Natural killer cell (primary cell): ENCODE measurements at regions not wholly inside any gene's neighbourhood (a gene's known extent, or its start where the extent isn't known, plus 50 kb on each side); places are given as distances from the start of the nearest gene placed in this dataset.

Experiments used
- ATAC-seq, 3 donors: fragments of 150-1000 bp in 2 of 3; fragments of 200-7000 bp in 1 of 3; cut with Tn5 transposase; 1 replicate in 1 of 3; 2 replicates in 2 of 3; pipeline ENCODE4 v1.10.0; 2021; ENCODE audit warnings: mild to moderate bottlenecking in 2 of 3, moderate library complexity in 2 of 3
- DNase-seq, 2 donors: peaks; one replicate each; pipeline versions ENCODE4 v3.0.0 to v3.0.0-alpha.2; 2013 to 2021; ENCODE audit warnings: mixed read lengths in 1 of 2
- H3K27ac ChIP-seq: one replicate; pipeline ENCODE4 v1.5.1; 2013; ENCODE audit warnings: mild to moderate bottlenecking, low read length
- H3K27me3 ChIP-seq: one replicate; pipeline ENCODE4 v1.6.1; 2013; ENCODE audit warnings: low read length; ENCODE audit not compliant: control insufficient read depth, insufficient read depth
- H3K36me3 ChIP-seq: one replicate; pipeline ENCODE4 v1.6.1; 2013; ENCODE audit warnings: low read length; ENCODE audit not compliant: control insufficient read depth, insufficient read depth
- H3K4me1 ChIP-seq: one replicate; pipeline ENCODE4 v1.6.1; 2013; ENCODE audit warnings: low read length; ENCODE audit not compliant: control insufficient read depth, insufficient read depth
- H3K4me3 ChIP-seq: one replicate; pipeline ENCODE4 v1.5.1; 2013; ENCODE audit warnings: low read length
- H3K9me3 ChIP-seq: one replicate; pipeline ENCODE4 v1.6.1; 2013; ENCODE audit warnings: low read length; ENCODE audit not compliant: control insufficient read depth, insufficient read depth
- H3K27ac Mint-ChIP-seq, 2 donors: one replicate each; pipeline ENCODE4 v1.8.0; 2022; ENCODE audit warnings: mild to moderate bottlenecking in 2 of 2, mixed read lengths in 2 of 2, moderate library complexity in 1 of 2
- H3K27me3 Mint-ChIP-seq, 2 donors: one replicate each; pipeline ENCODE4 v1.8.0; 2022; ENCODE audit warnings: low read depth in 2 of 2, mixed read lengths in 2 of 2
- H3K36me3 Mint-ChIP-seq: one replicate; pipeline ENCODE4 v1.8.0; 2022; ENCODE audit warnings: mixed read lengths
- H3K4me1 Mint-ChIP-seq, 2 donors: one replicate each; pipeline ENCODE4 v1.8.0; 2022; ENCODE audit warnings: mixed read lengths in 2 of 2
- H3K4me3 Mint-ChIP-seq: one replicate; pipeline ENCODE4 v1.8.0; 2022; ENCODE audit warnings: mild to moderate bottlenecking, moderate library complexity, mixed read lengths
- H3K9me3 Mint-ChIP-seq, 2 donors: one replicate each; pipeline ENCODE4 v1.8.0; 2022; ENCODE audit warnings: mixed read lengths in 2 of 2
- WGBS: methylation state at CpG from one replicate; pipeline ENCODE4 v1.1.7; 2013; ENCODE audit warnings: missing lambda C conversion rate; ENCODE audit not compliant: insufficient coverage; 5-methylcytosine and 5-hydroxymethylcytosine counted together
- intact Hi-C: fragments of 100-400 bp; cut with micrococcal nuclease; formaldehyde crosslinking; loops from one replicate; pipeline ENCODE4 v1.14.2; 2022
- TF ChIP-seq, protein P1 (sequence below): fragments of 200-600 bp; IDR thresholded peaks from one replicate; pipeline ENCODE4 v1.8.0; 2022; ENCODE audit warnings: antibody characterized with exemption

DNA sequence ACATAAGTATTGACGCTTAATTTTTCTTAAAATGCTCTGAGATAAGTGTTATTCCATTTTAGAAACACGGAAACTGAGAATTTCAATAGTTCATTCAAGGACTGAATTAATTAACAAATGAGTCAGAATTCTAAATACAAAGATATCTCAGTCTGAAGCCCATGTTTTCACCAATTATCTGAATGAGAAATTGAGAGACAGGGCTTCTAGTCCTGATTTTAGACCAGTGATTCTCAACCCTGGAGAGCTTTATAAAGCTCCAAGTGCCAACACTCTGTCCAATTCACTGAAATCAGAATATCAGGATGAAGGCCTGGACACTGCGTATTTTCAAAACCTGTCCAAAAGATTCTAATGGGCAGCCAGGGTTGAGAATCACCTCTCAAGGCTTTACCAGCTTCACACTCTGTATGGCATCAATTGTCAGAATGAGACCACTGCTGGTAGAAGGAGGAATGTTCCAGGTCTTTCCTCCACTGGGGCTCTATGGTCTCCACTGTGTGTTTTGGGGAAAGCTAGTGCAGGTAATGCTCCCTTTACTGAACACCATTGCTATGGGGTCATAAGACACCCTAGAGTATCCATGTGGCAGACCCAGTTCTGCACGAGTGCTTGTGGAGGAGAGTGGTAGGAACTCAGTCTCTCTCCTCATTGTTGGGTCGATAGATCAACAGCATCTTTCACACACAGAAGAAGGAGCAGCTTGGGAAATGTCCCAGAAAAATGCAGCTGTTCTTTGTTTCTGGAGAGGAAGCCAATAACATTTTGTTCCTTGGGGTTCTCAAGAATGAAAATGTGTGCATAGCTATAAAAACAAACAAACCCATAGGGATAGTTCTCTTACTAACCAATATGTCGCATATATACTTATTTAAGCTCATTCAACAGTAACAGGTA is 99.7 kb upstream of the OSMR start:
- no peak overlapping the region for H3K4me3 ChIP-seq
- Mint-ChIP-seq H3K27ac (no peak overlapping the region), H3K4me3 (no peak overlapping the region), H3K27me3 (peaks cover 0 to 6% of the 10 kb centered on the region in 2 donors), H3K9me3 (peaks cover 8 to 9% of the 10 kb centered on the region in 2 donors), H3K4me1 (no peaks in the 10 kb centered on the region), H3K36me3 (peaks cover 7% of the 10 kb centered on the region)
- H3K4me1 ChIP-seq = no peaks in the 10 kb centered on the region
- intact Hi-C loops = no loop called here
- no peak for DNase-seq
- 91% methylated on average over 3 of the region's 6 CpGs for WGBS
- H3K27ac ChIP-seq = no peak overlapping the region
- TF ChIP-seq, protein P1, sequence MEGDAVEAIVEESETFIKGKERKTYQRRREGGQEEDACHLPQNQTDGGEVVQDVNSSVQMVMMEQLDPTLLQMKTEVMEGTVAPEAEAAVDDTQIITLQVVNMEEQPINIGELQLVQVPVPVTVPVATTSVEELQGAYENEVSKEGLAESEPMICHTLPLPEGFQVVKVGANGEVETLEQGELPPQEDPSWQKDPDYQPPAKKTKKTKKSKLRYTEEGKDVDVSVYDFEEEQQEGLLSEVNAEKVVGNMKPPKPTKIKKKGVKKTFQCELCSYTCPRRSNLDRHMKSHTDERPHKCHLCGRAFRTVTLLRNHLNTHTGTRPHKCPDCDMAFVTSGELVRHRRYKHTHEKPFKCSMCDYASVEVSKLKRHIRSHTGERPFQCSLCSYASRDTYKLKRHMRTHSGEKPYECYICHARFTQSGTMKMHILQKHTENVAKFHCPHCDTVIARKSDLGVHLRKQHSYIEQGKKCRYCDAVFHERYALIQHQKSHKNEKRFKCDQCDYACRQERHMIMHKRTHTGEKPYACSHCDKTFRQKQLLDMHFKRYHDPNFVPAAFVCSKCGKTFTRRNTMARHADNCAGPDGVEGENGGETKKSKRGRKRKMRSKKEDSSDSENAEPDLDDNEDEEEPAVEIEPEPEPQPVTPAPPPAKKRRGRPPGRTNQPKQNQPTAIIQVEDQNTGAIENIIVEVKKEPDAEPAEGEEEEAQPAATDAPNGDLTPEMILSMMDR = no peak
- H3K27me3 ChIP-seq = no peaks in the 10 kb centered on the region
- no peak for ATAC-seq
- no peaks in the 10 kb centered on the region for H3K36me3 ChIP-seq
- H3K9me3 ChIP-seq = peaks cover 4% of the 10 kb centered on the region

DNA sequence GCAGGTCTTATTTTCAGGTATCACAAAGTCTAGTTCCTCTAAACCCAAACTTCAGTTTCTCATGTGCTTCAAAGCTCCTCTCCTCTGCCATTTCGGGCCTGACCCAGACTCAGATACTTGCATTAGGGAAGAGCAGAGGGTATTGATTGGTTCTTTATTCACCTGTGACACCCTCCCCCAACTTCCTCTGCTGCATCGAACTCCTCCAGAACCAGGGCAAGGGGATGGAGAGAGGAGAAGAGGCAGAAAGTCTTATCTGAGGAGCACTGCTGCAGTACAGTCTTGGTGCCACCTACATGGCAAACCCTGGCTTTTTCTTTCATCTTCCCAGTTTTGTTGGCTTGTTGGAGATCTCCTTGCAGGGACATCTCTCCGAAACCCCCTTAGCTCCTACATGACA is 96.0 kb upstream of the OSMR start:
- WGBS = 86% methylated on average over 1 of the region's 3 CpGs
- H3K9me3 Mint-ChIP-seq = peaks cover 0 to 2% of the 10 kb centered on the region in 2 donors
- H3K36me3 Mint-ChIP-seq = no peaks in the 10 kb centered on the region
- no peak overlapping the region for H3K4me3 Mint-ChIP-seq
- no peaks in the 10 kb centered on the region for H3K27me3 ChIP-seq
- H3K9me3 ChIP-seq = no peaks in the 10 kb centered on the region
- H3K4me3 ChIP-seq = no peak overlapping the region
- DNase-seq (no peak), ATAC-seq (no peak)
- H3K27ac ChIP-seq = no peak overlapping the region
- no peaks in the 10 kb centered on the region for H3K4me1 ChIP-seq
- H3K4me1 Mint-ChIP-seq = no peaks in the 10 kb centered on the region
- TF ChIP-seq, protein P1 = no peak
- H3K27ac Mint-ChIP-seq = no peak overlapping the region
- peaks cover 0 to 8% of the 10 kb centered on the region in 2 donors for H3K27me3 Mint-ChIP-seq
- intact Hi-C loops = no loop called here
- H3K36me3 ChIP-seq = no peaks in the 10 kb centered on the region

DNA sequence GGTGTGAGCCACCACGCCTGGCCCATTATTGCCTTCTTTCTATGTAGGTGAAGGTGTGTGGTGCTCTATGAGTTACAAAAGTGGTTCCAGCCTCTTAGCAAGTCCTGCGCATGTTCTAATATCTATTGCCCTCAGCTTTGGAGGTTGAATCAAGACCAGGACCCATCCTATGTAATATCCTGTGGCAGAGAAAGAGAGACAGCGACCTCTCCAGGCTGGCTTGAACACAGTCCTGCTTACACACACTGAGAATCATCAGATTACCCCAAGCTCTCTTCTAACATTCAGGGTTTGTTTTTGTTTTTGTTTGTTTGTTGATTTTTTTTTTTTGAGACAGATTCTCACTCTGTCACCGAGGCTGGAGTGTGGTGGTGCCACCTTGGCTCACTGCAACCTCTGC is 94.7 kb upstream of the OSMR start:
- DNase-seq = no peak
- H3K4me1 Mint-ChIP-seq = no peaks in the 10 kb centered on the region
- no peaks in the 10 kb centered on the region for H3K36me3 ChIP-seq
- peaks cover 0 to 2% of the 10 kb centered on the region in 2 donors for H3K9me3 Mint-ChIP-seq
- H3K4me1 ChIP-seq = no peaks in the 10 kb centered on the region
- H3K27ac ChIP-seq = no peak overlapping the region
- H3K27me3 ChIP-seq = no peaks in the 10 kb centered on the region
- H3K4me3 ChIP-seq = no peak overlapping the region
- 70% methylated on average over 3 of the region's 4 CpGs for whole genome bisulfite sequencing
- H3K27ac Mint-ChIP-seq = no peak overlapping the region
- H3K9me3 ChIP-seq = no peaks in the 10 kb centered on the region
- H3K4me3 Mint-ChIP-seq = no peak overlapping the region
- TF ChIP-seq, protein P1 = no peak
- H3K27me3 Mint-ChIP-seq = peaks cover 6 to 11% of the 10 kb centered on the region in 2 donors
- ATAC-seq = no peak
- intact Hi-C loops = no loop called here
- no peaks in the 10 kb centered on the region for H3K36me3 Mint-ChIP-seq
